K562 (cell line): ENCODE measurements at regions not wholly inside any gene's neighbourhood (a gene's known extent, or its start where the extent isn't known, plus 50 kb on each side); places are given as distances from the start of the nearest gene placed in this dataset.

Experiments
- CBX8 ChIP-seq: fragments of 200-600 bp; sonication (generic); IDR thresholded peaks from 2 replicates; pipeline ENCODE4 v1.6.1; 2012; ENCODE audit warnings: borderline replicate concordance, mixed run types, low read depth, mild to moderate bottlenecking, moderate library complexity, mixed read lengths, low read length, control low read depth, inconsistent platforms; ENCODE audit not compliant: poor library complexity, severe bottlenecking; ENCODE audit errors: extremely low read depth
- CHD4 ChIP-seq: fragments of 200-600 bp; sonication (generic); IDR thresholded peaks from 3 replicates; pipeline ENCODE4 v1.6.1; 2012; ENCODE audit warnings: low read depth, mild to moderate bottlenecking, mixed read lengths, low read length, inconsistent platforms; ENCODE audit not compliant: insufficient read depth, insufficient replicate concordance, poor library complexity, severe bottlenecking
- E2F3 ChIP-seq: fragments of 250-450 bp; sonication (Bioruptor Pico); IDR thresholded peaks from 2 replicates; pipeline ENCODE4 v1.4.0; 2020; ENCODE audit warnings: mild to moderate bottlenecking
- ELF1 ChIP-seq: fragments of 200-800 bp; sonication (Bioruptor generic); IDR thresholded peaks from 2 replicates; pipeline ENCODE4 v1.6.1; 2016; ENCODE audit warnings: missing genetic modification characterization, missing compliant biosample characterization
- HLTF ChIP-seq: fragments of 450-650 bp; IDR thresholded peaks from 2 replicates; pipeline ENCODE4 v1.6.1; 2016
- IRF2 ChIP-seq: sonication (generic); formaldehyde crosslinking; IDR thresholded peaks from 2 replicates; pipeline ENCODE4 v1.8.1; 2022; ENCODE audit warnings: mild to moderate bottlenecking, missing genetic modification reagents
- MTF1 ChIP-seq: fragments of 250-450 bp; sonication (Bioruptor Pico); IDR thresholded peaks from 2 replicates; pipeline ENCODE4 v1.9.0; 2021; ENCODE audit warnings: moderate library complexity, mild to moderate bottlenecking, inconsistent platforms, borderline replicate concordance
- PBX2 ChIP-seq, 2 experiments: IDR thresholded peaks in 1 of 2; conservative IDR thresholded peaks in 1 of 2; 2 replicates each; pipeline ENCODE4 v1.6.1; 2016; ENCODE audit warnings: low read depth in 2 of 2, mild to moderate bottlenecking in 1 of 2, missing compliant biosample characterization in 1 of 2, missing genetic modification characterization in 1 of 2, moderate library complexity in 1 of 2
- PHTF2 ChIP-seq: fragments of 250-450 bp; sonication (Bioruptor Pico); IDR thresholded peaks from 2 replicates; pipeline ENCODE4 v1.5.0; 2021; ENCODE audit warnings: mild to moderate bottlenecking
- POLR3A ChIP-seq: IDR thresholded peaks from 2 replicates; pipeline ENCODE4 v1.6.1; 2011; ENCODE audit warnings: borderline replicate concordance, mild to moderate bottlenecking, moderate library complexity; ENCODE audit not compliant: insufficient read length, insufficient read depth; ENCODE audit errors: extremely low read depth
- RAD51 ChIP-seq: fragments of 450-650 bp; IDR thresholded peaks from 2 replicates; pipeline ENCODE4 v1.7.1; 2016; ENCODE audit warnings: low read depth, mild to moderate bottlenecking, borderline replicate concordance
- RB1 ChIP-seq: fragments of 450-650 bp; IDR thresholded peaks from 2 replicates; pipeline ENCODE4 v1.6.1; 2017; ENCODE audit warnings: low read depth, mild to moderate bottlenecking
- RBM22 ChIP-seq: fragments of 200-400 bp; formaldehyde crosslinking; IDR thresholded peaks from 2 replicates; pipeline ENCODE4 v1.6.1; 2018; ENCODE audit warnings: low read length, low read depth; ENCODE audit not compliant: poor library complexity, severe bottlenecking
- RHOXF2B ChIP-seq: fragments of 250-450 bp; sonication (Bioruptor Pico); conservative IDR thresholded peaks from 2 replicates; pipeline ENCODE4 v1.5.1; 2021
- SRSF7 ChIP-seq: fragments of 200-400 bp; formaldehyde crosslinking; optimal IDR thresholded peaks from 2 replicates; pipeline ENCODE3; 2017; ENCODE audit warnings: mild to moderate bottlenecking, low read depth, low read length
- TCF3 ChIP-seq: sonication (generic); formaldehyde crosslinking; IDR thresholded peaks from 2 replicates; pipeline ENCODE4 v1.4.0; 2020; ENCODE audit warnings: mild to moderate bottlenecking, missing genetic modification reagents
- USF1 ChIP-seq: sonication (generic); formaldehyde crosslinking; IDR thresholded peaks from 2 replicates; pipeline ENCODE4 v1.9.0; 2022; ENCODE audit warnings: mild to moderate bottlenecking, missing genetic modification reagents
- ZHX1 ChIP-seq: fragments of 150-350 bp; conservative IDR thresholded peaks from 2 replicates; pipeline ENCODE4 v1.6.1; 2014; ENCODE audit warnings: low read length
- ZNF398 ChIP-seq: fragments of 250-450 bp; sonication (Bioruptor Pico); IDR thresholded peaks from 2 replicates; pipeline ENCODE4 v1.8.0; 2021; ENCODE audit warnings: moderate library complexity, mild to moderate bottlenecking, inconsistent platforms

GRCh38 chr6:26197933-26198721 is 110.9 kb downstream of the HFE start (continued):
- no peak for TF ChIP-seq MTF1 (CRISPR knock-in tag)
- TF ChIP-seq CBX8, result no peak
- TF ChIP-seq E2F3, result no peak
- no peak for TF ChIP-seq IRF2
- TF ChIP-seq TCF3 (CRISPR knock-in tag), result no peak
- TF ChIP-seq RBM22, result peak; percentile 97
- no peak for TF ChIP-seq RHOXF2B (CRISPR knock-in tag)
- no peak for TF ChIP-seq ZNF398 (CRISPR knock-in tag)
- no peak for TF ChIP-seq ZHX1
- no peak for TF ChIP-seq POLR3A
- no peak for TF ChIP-seq RB1
- TF ChIP-seq HLTF, result no peak
- no peak for TF ChIP-seq PBX2 (CRISPR knock-in tag; IDR thresholded peaks at IDR 0.05; ENCODE audit: low read depth)
- no peak for TF ChIP-seq PBX2 (tag; conservative IDR thresholded peaks at IDR 0.05; ENCODE audit: low read depth)
- TF ChIP-seq CHD4, result no peak
- TF ChIP-seq RAD51, result no peak
- no peak for TF ChIP-seq SRSF7
- no peak for TF ChIP-seq ELF1
- TF ChIP-seq USF1, result no peak
- no peak for TF ChIP-seq PHTF2 (CRISPR knock-in tag)
